Hindlimb muscle (tissue), 1 donor: ENCODE measurements at regions not wholly inside any gene's neighbourhood (a gene's known extent, or its start where the extent isn't known, plus 50 kb on each side); places are given as distances from the start of the nearest gene placed in this dataset.

ENCODE experiments used
- DNase-seq: peaks from one replicate; pipeline ENCODE4 v3.0.0-alpha.2; 2013

DNA sequence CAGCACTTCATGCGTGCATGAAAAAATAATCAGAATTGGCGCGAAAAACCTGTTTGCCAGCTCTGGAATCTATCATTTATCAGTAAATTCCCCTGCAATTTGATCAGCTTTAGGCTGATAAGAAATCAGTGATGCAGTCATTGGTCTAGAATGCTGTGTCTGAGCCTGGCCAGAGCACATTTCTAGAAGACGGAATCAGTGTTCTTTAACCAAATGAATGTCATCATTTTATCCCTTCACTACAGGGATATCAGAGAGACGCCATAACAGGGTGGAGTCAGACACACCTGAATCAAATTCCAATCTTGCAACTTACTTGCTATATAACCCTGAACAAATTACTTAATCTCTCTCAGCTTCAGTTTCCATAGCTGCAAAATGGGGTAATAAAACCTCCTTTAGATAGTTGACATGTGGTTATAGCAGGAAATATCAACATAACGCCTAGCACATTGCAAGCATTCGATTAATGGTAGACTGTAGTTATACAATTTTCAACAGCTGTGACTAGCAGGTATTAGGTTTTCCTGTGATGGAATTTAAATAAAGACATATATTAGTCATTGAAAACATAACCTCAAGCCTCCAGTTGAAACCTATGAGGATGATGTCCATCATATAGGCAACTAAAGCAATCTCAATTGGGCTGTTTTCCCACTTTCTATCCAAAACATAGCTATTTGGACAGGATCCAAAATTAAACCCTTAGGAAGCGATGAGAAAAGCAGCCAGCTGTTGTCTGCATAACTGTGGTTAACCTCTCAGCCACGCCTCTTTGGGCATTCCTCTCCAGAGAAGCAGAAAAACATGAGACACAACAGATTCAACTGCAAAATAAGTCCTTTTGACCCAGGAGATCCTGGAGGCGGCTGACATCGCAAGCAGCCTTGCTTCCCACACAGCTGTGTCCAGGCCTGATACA, 51.6 kb upstream of the UBL3 start:
- peak; percentile 45 for DNase-seq
